HEK293 (cell line): ENCODE measurements at regions not wholly inside any gene's neighbourhood (a gene's known extent, or its start where the extent isn't known, plus 50 kb on each side); places are given as distances from the start of the nearest gene placed in this dataset.

ENCODE experiments used
- CTCF ChIA-PET: fragments of 350-600 bp; formaldehyde crosslinking; extraction: SDS; loops from one replicate; lab custom pipeline; 2021; ENCODE audit warnings: antibody characterized with exemption; lab: Yijun Ruan, JAX
- POLR2A ChIA-PET: fragments of 300-600 bp; formaldehyde crosslinking; extraction: SDS; loops from one replicate; lab custom pipeline; 2020; ENCODE audit warnings: antibody characterized with exemption, inconsistent platforms; lab: Yijun Ruan, JAX
- H3K27ac ChIP-seq: fragments of 200-500 bp; sonication (Bioruptor generic); 2 replicates; pipeline ENCODE4 v1.5.1; 2014; ENCODE audit warnings: low read depth, low read length, control low read depth, inconsistent platforms; ENCODE audit errors: extremely low read depth
- H3K36me3 ChIP-seq, 2 experiments: fragments of 200-500 bp in 1 of 2; sonication (Bioruptor generic) in 1 of 2; 1 replicate in 1 of 2; 2 replicates in 1 of 2; pipeline ENCODE4 v1.5.1; 2014 to 2017; ENCODE audit warnings: inconsistent platforms in 2 of 2, low read length in 2 of 2; ENCODE audit not compliant: control insufficient read depth in 2 of 2, insufficient read depth in 1 of 2
- H3K4me1 ChIP-seq: fragments of 200-500 bp; sonication (Bioruptor generic); 2 replicates; pipeline ENCODE4 v1.5.1; 2014; ENCODE audit warnings: mild to moderate bottlenecking, low read length, inconsistent platforms; ENCODE audit not compliant: control insufficient read depth, insufficient read depth
- H3K4me3 ChIP-seq: 2 replicates; pipeline ENCODE4 v1.5.1; 2011; ENCODE audit warnings: low read depth, mild to moderate bottlenecking, control low read depth, low read length, moderate library complexity
- H3K9me3 ChIP-seq: fragments of 200-500 bp; sonication (Bioruptor generic); 2 replicates; pipeline ENCODE4 v1.5.1; 2014; ENCODE audit warnings: low read depth, low read length, inconsistent platforms; ENCODE audit not compliant: control insufficient read depth, insufficient read depth
- GLIS2 ChIP-seq: fragments of 450-650 bp; formaldehyde crosslinking; IDR thresholded peaks from 2 replicates; pipeline ENCODE4 v1.5.1; 2016; ENCODE audit warnings: missing biosample characterization, missing genetic modification characterization
- KLF8 ChIP-seq: fragments of 450-650 bp; formaldehyde crosslinking; IDR thresholded peaks from 2 replicates; pipeline ENCODE4 v1.5.1; 2016; ENCODE audit warnings: missing biosample characterization, missing genetic modification characterization
- ZBTB20 ChIP-seq: fragments of 450-650 bp; formaldehyde crosslinking; IDR thresholded peaks from 2 replicates; pipeline ENCODE4 v1.5.1; 2016; ENCODE audit warnings: missing biosample characterization, missing genetic modification characterization
- ZIC2 ChIP-seq: fragments of 450-650 bp; formaldehyde crosslinking; IDR thresholded peaks from 2 replicates; pipeline ENCODE4 v1.5.1; 2016; ENCODE audit warnings: missing biosample characterization, missing genetic modification characterization
- ZNF133 ChIP-seq: fragments of 450-650 bp; formaldehyde crosslinking; IDR thresholded peaks from 2 replicates; pipeline ENCODE4 v1.5.1; 2016; ENCODE audit warnings: missing biosample characterization, missing genetic modification characterization
- ZNF174 ChIP-seq: fragments of 450-650 bp; formaldehyde crosslinking; IDR thresholded peaks from 2 replicates; pipeline ENCODE4 v1.5.0; 2017; ENCODE audit warnings: missing biosample characterization, mild to moderate bottlenecking, missing genetic modification characterization
- ZNF19 ChIP-seq: fragments of 450-650 bp; formaldehyde crosslinking; IDR thresholded peaks from 2 replicates; pipeline ENCODE4; 2016; ENCODE audit warnings: missing biosample characterization, missing genetic modification characterization, low read depth
- ZNF362 ChIP-seq: fragments of 450-650 bp; formaldehyde crosslinking; IDR thresholded peaks from 2 replicates; pipeline ENCODE4 v1.5.1; 2016; ENCODE audit warnings: missing biosample characterization, missing genetic modification characterization
- ZNF416 ChIP-seq: fragments of 450-650 bp; formaldehyde crosslinking; IDR thresholded peaks from 2 replicates; pipeline ENCODE4 v1.5.1; 2016; ENCODE audit warnings: missing biosample characterization, missing genetic modification characterization
- ZNF433 ChIP-seq: fragments of 450-650 bp; formaldehyde crosslinking; IDR thresholded peaks from 2 replicates; pipeline ENCODE4 v1.5.1; 2016; ENCODE audit warnings: missing biosample characterization, missing genetic modification characterization, low read depth
- ZNF629 ChIP-seq: fragments of 450-650 bp; formaldehyde crosslinking; IDR thresholded peaks from 2 replicates; pipeline ENCODE4 v1.5.1; 2017; ENCODE audit warnings: missing biosample characterization, missing genetic modification characterization
- ZSCAN16 ChIP-seq: fragments of 450-650 bp; formaldehyde crosslinking; IDR thresholded peaks from 2 replicates; pipeline ENCODE4 v1.5.1; 2016; ENCODE audit warnings: missing biosample characterization, missing genetic modification characterization
- ZSCAN30 ChIP-seq: fragments of 450-650 bp; IDR thresholded peaks from 2 replicates; pipeline ENCODE4 v1.5.1; 2018; ENCODE audit warnings: missing biosample characterization, mild to moderate bottlenecking, missing genetic modification characterization, moderate library complexity
- TF ChIP-seq, protein P1 (sequence below): fragments of 450-650 bp; formaldehyde crosslinking; conservative IDR thresholded peaks from 2 replicates; pipeline ENCODE4 v1.5.1; 2016; ENCODE audit warnings: low read depth, missing biosample characterization, missing genetic modification characterization
- TF ChIP-seq, protein P2 (sequence below): fragments of 450-650 bp; formaldehyde crosslinking; IDR thresholded peaks from 2 replicates; pipeline ENCODE4 v1.5.1; 2017; ENCODE audit warnings: missing biosample characterization, missing genetic modification characterization
- TF ChIP-seq, protein P3 (sequence below): fragments of 450-650 bp; formaldehyde crosslinking; IDR thresholded peaks from 2 replicates; pipeline ENCODE4 v1.5.1; 2017; ENCODE audit warnings: missing biosample characterization, missing genetic modification characterization
- TF ChIP-seq, protein P4 (sequence below): fragments of 450-650 bp; formaldehyde crosslinking; IDR thresholded peaks from 2 replicates; pipeline ENCODE4 v1.5.1; 2016; ENCODE audit warnings: missing biosample characterization, missing genetic modification characterization
- TF ChIP-seq, protein P5 (sequence below): fragments of 450-650 bp; formaldehyde crosslinking; IDR thresholded peaks from 2 replicates; pipeline ENCODE4 v1.5.1; 2016; ENCODE audit warnings: missing biosample characterization, missing genetic modification characterization

- no peak for TF ChIP-seq KLF8 (tag by site-specific recombination)
- TF ChIP-seq, protein P1, sequence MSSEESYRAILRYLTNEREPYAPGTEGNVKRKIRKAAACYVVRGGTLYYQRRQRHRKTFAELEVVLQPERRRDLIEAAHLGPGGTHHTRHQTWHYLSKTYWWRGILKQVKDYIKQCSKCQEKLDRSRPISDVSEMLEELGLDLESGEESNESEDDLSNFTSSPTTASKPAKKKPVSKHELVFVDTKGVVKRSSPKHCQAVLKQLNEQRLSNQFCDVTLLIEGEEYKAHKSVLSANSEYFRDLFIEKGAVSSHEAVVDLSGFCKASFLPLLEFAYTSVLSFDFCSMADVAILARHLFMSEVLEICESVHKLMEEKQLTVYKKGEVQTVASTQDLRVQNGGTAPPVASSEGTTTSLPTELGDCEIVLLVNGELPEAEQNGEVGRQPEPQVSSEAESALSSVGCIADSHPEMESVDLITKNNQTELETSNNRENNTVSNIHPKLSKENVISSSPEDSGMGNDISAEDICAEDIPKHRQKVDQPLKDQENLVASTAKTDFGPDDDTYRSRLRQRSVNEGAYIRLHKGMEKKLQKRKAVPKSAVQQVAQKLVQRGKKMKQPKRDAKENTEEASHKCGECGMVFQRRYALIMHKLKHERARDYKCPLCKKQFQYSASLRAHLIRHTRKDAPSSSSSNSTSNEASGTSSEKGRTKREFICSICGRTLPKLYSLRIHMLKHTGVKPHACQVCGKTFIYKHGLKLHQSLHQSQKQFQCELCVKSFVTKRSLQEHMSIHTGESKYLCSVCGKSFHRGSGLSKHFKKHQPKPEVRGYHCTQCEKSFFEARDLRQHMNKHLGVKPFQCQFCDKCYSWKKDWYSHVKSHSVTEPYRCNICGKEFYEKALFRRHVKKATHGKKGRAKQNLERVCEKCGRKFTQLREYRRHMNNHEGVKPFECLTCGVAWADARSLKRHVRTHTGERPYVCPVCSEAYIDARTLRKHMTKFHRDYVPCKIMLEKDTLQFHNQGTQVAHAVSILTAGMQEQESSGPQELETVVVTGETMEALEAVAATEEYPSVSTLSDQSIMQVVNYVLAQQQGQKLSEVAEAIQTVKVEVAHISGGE (tag by site-specific recombination), result no peak
- TF ChIP-seq, protein P2, sequence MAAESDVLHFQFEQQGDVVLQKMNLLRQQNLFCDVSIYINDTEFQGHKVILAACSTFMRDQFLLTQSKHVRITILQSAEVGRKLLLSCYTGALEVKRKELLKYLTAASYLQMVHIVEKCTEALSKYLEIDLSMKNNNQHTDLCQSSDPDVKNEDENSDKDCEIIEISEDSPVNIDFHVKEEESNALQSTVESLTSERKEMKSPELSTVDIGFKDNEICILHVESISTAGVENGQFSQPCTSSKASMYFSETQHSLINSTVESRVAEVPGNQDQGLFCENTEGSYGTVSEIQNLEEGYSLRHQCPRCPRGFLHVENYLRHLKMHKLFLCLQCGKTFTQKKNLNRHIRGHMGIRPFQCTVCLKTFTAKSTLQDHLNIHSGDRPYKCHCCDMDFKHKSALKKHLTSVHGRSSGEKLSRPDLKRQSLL (tag by site-specific recombination), result no peak
- TF ChIP-seq, protein P3, sequence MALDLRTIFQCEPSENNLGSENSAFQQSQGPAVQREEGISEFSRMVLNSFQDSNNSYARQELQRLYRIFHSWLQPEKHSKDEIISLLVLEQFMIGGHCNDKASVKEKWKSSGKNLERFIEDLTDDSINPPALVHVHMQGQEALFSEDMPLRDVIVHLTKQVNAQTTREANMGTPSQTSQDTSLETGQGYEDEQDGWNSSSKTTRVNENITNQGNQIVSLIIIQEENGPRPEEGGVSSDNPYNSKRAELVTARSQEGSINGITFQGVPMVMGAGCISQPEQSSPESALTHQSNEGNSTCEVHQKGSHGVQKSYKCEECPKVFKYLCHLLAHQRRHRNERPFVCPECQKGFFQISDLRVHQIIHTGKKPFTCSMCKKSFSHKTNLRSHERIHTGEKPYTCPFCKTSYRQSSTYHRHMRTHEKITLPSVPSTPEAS, result no peak
Measured at GRCh38 chrX:5086388-5086787, 1142.3 kb downstream of the NLGN4X start (continued).

DNA sequence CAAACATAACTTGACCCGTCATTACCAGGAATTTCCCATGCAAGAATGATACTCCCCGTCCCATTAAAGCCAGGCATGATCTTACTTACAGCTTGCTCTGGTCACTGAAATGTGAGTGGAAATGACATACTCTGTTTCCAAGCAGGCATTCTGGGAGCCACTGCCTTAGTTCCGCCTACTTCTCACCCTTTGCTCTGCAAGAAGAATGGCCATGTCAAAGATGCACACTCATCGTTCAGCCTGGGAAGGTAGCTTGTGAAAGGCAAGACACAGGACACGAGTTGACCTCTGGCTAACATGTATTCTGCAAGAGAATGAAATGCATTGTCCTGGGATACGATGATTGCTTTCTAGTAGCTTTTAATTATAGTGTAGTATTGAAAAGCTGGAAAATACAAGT lies 1144.4 kb downstream of the NLGN4X start:
- ChIA-PET CTCF (no interaction called here), POLR2A (no interaction called here)
- H3K27ac ChIP-seq, result no peak overlapping the region
- H3K36me3 ChIP-seq, result no peaks in the 10 kb centered on the region
- H3K9me3 ChIP-seq, result no peaks in the 10 kb centered on the region
- no peak for TF ChIP-seq ZIC2 (tag by site-specific recombination)
- no peak for TF ChIP-seq ZNF362 (tag by site-specific recombination)
- TF ChIP-seq ZNF133 (tag by site-specific recombination), result no peak
- no peak for TF ChIP-seq ZNF433 (tag by site-specific recombination)
- TF ChIP-seq, protein P4, sequence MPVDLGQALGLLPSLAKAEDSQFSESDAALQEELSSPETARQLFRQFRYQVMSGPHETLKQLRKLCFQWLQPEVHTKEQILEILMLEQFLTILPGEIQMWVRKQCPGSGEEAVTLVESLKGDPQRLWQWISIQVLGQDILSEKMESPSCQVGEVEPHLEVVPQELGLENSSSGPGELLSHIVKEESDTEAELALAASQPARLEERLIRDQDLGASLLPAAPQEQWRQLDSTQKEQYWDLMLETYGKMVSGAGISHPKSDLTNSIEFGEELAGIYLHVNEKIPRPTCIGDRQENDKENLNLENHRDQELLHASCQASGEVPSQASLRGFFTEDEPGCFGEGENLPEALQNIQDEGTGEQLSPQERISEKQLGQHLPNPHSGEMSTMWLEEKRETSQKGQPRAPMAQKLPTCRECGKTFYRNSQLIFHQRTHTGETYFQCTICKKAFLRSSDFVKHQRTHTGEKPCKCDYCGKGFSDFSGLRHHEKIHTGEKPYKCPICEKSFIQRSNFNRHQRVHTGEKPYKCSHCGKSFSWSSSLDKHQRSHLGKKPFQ (tag by site-specific recombination), result no peak
- TF ChIP-seq, protein P5, sequence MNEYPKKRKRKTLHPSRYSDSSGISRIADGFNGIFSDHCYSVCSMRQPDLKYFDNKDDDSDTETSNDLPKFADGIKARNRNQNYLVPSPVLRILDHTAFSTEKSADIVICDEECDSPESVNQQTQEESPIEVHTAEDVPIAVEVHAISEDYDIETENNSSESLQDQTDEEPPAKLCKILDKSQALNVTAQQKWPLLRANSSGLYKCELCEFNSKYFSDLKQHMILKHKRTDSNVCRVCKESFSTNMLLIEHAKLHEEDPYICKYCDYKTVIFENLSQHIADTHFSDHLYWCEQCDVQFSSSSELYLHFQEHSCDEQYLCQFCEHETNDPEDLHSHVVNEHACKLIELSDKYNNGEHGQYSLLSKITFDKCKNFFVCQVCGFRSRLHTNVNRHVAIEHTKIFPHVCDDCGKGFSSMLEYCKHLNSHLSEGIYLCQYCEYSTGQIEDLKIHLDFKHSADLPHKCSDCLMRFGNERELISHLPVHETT (tag by site-specific recombination), result no peak
- no peak for TF ChIP-seq ZBTB20 (tag by site-specific recombination)
- TF ChIP-seq ZSCAN30 (tag by site-specific recombination), result no peak
- no peak for TF ChIP-seq GLIS2 (tag by site-specific recombination)
- TF ChIP-seq ZNF416 (tag by site-specific recombination), result no peak
- no peak for TF ChIP-seq ZNF19 (tag by site-specific recombination)
- no peak for TF ChIP-seq ZNF629 (tag by site-specific recombination)
- TF ChIP-seq ZSCAN16 (tag by site-specific recombination), result no peak
- TF ChIP-seq ZNF174 (tag by site-specific recombination), result no peak
- H3K4me1 ChIP-seq, result no peaks in the 10 kb centered on the region
- no peak overlapping the region for H3K4me3 ChIP-seq
